SK-N-SH treated with all-trans-retinoic acid at 6 μM for 48 hours (cell line): ENCODE measurements at regions not wholly inside any gene's neighbourhood (a gene's known extent, or its start where the extent isn't known, plus 50 kb on each side); places are given as distances from the start of the nearest gene placed in this dataset.

Experiments used
- ATAC-seq: fragments of 200-7000 bp; cut with Tn5 transposase; 3 replicates; pipeline ENCODE4 v1.9.1; 2020; ENCODE audit warnings: mild to moderate bottlenecking, moderate library complexity
- ARNTL ChIP-seq: fragments of 450-650 bp; formaldehyde crosslinking; IDR thresholded peaks from 2 replicates; pipeline ENCODE4 v1.5.0; 2020; ENCODE audit warnings: low read depth, mild to moderate bottlenecking, moderate library complexity, borderline replicate concordance
- BACH2 ChIP-seq: fragments of 250-450 bp; sonication (Bioruptor Pico); IDR thresholded peaks from 2 replicates; pipeline ENCODE4 v1.9.0; 2021; ENCODE audit warnings: mild to moderate bottlenecking, borderline replicate concordance
- CREB5 ChIP-seq: fragments of 250-450 bp; sonication (Bioruptor Pico); IDR thresholded peaks from 2 replicates; pipeline ENCODE4 v1.5.1; 2020; ENCODE audit warnings: low read depth, mild to moderate bottlenecking, moderate library complexity
- CSDC2 ChIP-seq: fragments of 250-450 bp; sonication (Bioruptor Pico); IDR thresholded peaks from 2 replicates; pipeline ENCODE4 v1.5.0; 2020; ENCODE audit warnings: mild to moderate bottlenecking, moderate library complexity
- CSRNP3 ChIP-seq: fragments of 250-450 bp; sonication (Bioruptor Pico); IDR thresholded peaks from 2 replicates; pipeline ENCODE4 v1.5.1; 2021; ENCODE audit warnings: mild to moderate bottlenecking, moderate library complexity
- ESRRG ChIP-seq: fragments of 250-450 bp; sonication (Bioruptor Pico); IDR thresholded peaks from 2 replicates; pipeline ENCODE4 v1.6.1; 2021; ENCODE audit warnings: mild to moderate bottlenecking
- ISL1 ChIP-seq: fragments of 250-450 bp; sonication (Bioruptor Pico); IDR thresholded peaks from 2 replicates; pipeline ENCODE4 v2.1.2; 2022; ENCODE audit warnings: mild to moderate bottlenecking, moderate library complexity
- OSR1 ChIP-seq: fragments of 250-450 bp; sonication (Bioruptor Pico); IDR thresholded peaks from 2 replicates; pipeline ENCODE4 v1.8.0; 2022; ENCODE audit warnings: moderate library complexity, mild to moderate bottlenecking, inconsistent platforms
- PPARA ChIP-seq: fragments of 250-450 bp; sonication (Bioruptor Pico); IDR thresholded peaks from 2 replicates; pipeline ENCODE4 v1.5.0; 2020; ENCODE audit warnings: mild to moderate bottlenecking, borderline replicate concordance
- RARB ChIP-seq: fragments of 250-450 bp; sonication (Bioruptor Pico); IDR thresholded peaks from 2 replicates; pipeline ENCODE4 v1.8.0; 2021; ENCODE audit warnings: mild to moderate bottlenecking, moderate library complexity
- SNAI2 ChIP-seq: fragments of 250-450 bp; sonication (Bioruptor Pico); IDR thresholded peaks from 2 replicates; pipeline ENCODE4 v1.5.0; 2020; ENCODE audit warnings: mild to moderate bottlenecking, moderate library complexity
- TCF4 ChIP-seq: fragments of 250-450 bp; sonication (Bioruptor Pico); IDR thresholded peaks from 2 replicates; pipeline ENCODE4 v1.8.0; 2021; ENCODE audit warnings: mild to moderate bottlenecking, moderate library complexity, borderline replicate concordance
- TOX ChIP-seq: fragments of 250-450 bp; sonication (Bioruptor Pico); IDR thresholded peaks from 2 replicates; pipeline ENCODE4 v1.8.0; 2021; ENCODE audit warnings: mild to moderate bottlenecking, moderate library complexity, borderline replicate concordance
- TSHZ2 ChIP-seq: fragments of 250-450 bp; sonication (Bioruptor Pico); IDR thresholded peaks from 2 replicates; pipeline ENCODE4 v1.5.0; 2020; ENCODE audit warnings: mild to moderate bottlenecking, moderate library complexity
- ZC3H10 ChIP-seq: fragments of 250-450 bp; sonication (Bioruptor Pico); IDR thresholded peaks from 2 replicates; pipeline ENCODE4 v1.5.1; 2021; ENCODE audit warnings: mild to moderate bottlenecking, moderate library complexity
- ZFP3 ChIP-seq: fragments of 250-450 bp; sonication (Bioruptor Pico); IDR thresholded peaks from 2 replicates; pipeline ENCODE4 v1.5.0; 2020; ENCODE audit warnings: mild to moderate bottlenecking, moderate library complexity
- ZNF70 ChIP-seq: fragments of 450-650 bp; formaldehyde crosslinking; IDR thresholded peaks from 2 replicates; pipeline ENCODE4 v1.5.0; 2020; ENCODE audit warnings: mild to moderate bottlenecking, moderate library complexity
- ZNF8 ChIP-seq: fragments of 450-650 bp; formaldehyde crosslinking; IDR thresholded peaks from 2 replicates; pipeline ENCODE4 v1.5.0; 2020; ENCODE audit warnings: mild to moderate bottlenecking, moderate library complexity
- TF ChIP-seq, protein P1 (sequence below): fragments of 250-450 bp; sonication (Bioruptor Pico); IDR thresholded peaks from 2 replicates; pipeline ENCODE4 v1.8.0; 2021; ENCODE audit warnings: low read depth, mild to moderate bottlenecking, moderate library complexity, borderline replicate concordance

GRCh38 chr15:31262901-31263671 lies 63.5 kb upstream of the KLF13 start (continued):
- TF ChIP-seq CSRNP3 (CRISPR knock-in tag) (no peak), PPARA (CRISPR knock-in tag) (no peak), OSR1 (CRISPR knock-in tag) (no peak), ISL1 (CRISPR knock-in tag) (no peak), ARNTL (CRISPR knock-in tag) (no peak), CREB5 (CRISPR knock-in tag) (no peak), ESRRG (no peak)

DNA sequence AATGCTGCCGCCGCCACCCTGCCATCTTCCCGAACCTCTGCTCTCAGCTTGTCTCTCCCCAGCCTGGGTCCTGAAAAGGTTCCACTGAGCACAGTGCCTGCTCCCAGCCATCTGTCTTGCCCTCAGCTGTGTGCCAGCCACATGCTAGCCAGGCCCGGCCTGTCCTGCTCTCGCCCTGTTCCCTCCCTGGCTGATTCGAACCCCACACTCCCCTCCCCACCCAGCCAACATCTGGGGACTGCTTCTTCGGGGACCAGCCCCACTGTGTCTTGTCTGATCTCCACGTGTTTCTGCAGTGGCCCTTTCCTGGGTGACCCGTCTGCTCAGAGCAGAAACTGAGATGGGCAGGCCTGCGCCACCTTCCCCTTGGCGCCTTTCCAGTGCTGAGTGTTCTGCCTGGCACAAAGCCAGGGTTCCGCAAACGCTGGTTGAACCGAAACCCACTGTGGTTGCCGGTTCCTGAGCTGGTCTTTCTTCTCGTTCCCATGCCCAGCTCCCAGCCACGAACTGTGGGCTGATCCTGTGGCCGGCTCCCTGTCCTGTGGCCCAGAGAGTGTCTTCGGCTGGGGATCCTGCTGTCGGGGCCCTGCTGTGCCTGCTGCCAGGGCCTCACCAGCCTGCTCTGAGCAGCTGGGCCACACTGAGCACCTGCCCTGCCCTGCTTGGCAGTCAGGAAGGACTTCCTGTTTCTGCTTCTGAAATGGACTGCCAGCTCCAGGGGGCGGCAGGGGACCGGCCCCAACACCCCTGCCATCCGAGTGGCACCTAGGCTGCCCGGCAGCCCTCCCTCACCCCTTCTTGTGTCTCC lies 62.7 kb upstream of the KLF13 start:
- TF ChIP-seq TCF4 (CRISPR knock-in tag) = no peak
- no peak for TF ChIP-seq ESRRG
- TF ChIP-seq ZNF8 (CRISPR knock-in tag) = no peak
- TF ChIP-seq ZNF70 (CRISPR knock-in tag) = no peak
- no peak for TF ChIP-seq CSDC2 (CRISPR knock-in tag)
- no peak for TF ChIP-seq TOX
- no peak for TF ChIP-seq BACH2 (CRISPR knock-in tag)
- TF ChIP-seq OSR1 (CRISPR knock-in tag) = no peak
- no peak for TF ChIP-seq ZC3H10
- no peak for TF ChIP-seq RARB (CRISPR knock-in tag)
- peak; percentile 41; the same call in 2 of the 3 replicates for ATAC-seq

DNA sequence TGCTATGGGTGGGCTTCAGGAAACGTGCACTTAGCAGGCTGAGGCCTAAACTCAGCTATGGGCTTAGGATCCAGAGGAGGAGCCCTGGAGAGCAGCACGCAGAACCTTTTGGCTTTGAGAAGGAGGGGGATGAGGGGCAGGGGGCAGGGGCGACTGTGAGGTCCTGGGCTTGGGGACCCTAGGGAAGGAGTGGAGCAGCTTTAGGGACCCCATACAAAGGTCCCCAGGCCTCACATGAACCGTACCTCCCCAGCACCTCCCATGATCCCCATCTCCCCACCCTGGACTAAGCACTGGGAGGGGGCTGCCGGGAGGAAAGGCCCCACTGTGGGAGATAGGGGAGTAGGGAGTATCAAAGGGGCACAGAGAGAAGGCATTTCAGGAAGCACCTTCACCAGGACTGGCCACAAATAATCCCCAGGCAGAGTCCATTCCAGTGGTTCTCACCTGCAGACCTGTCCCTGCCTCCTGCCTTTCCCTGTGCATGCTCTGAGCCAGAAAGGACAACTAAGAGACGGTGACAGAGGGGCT lies 62.0 kb upstream of the KLF13 start:
- no peak for TF ChIP-seq OSR1 (CRISPR knock-in tag)
- no peak for TF ChIP-seq TCF4 (CRISPR knock-in tag)
- TF ChIP-seq ESRRG = no peak
- TF ChIP-seq ZFP3 (CRISPR knock-in tag) = no peak
- TF ChIP-seq PPARA (CRISPR knock-in tag) = no peak
- no peak for TF ChIP-seq ARNTL (CRISPR knock-in tag)
- TF ChIP-seq SNAI2 (CRISPR knock-in tag) = no peak
- no peak for TF ChIP-seq TOX
- TF ChIP-seq ISL1 (CRISPR knock-in tag) = no peak
- no peak for TF ChIP-seq TSHZ2
- TF ChIP-seq CSDC2 (CRISPR knock-in tag) = no peak
- TF ChIP-seq RARB (CRISPR knock-in tag) = no peak
- TF ChIP-seq CSRNP3 (CRISPR knock-in tag) = no peak
- TF ChIP-seq, protein P1, sequence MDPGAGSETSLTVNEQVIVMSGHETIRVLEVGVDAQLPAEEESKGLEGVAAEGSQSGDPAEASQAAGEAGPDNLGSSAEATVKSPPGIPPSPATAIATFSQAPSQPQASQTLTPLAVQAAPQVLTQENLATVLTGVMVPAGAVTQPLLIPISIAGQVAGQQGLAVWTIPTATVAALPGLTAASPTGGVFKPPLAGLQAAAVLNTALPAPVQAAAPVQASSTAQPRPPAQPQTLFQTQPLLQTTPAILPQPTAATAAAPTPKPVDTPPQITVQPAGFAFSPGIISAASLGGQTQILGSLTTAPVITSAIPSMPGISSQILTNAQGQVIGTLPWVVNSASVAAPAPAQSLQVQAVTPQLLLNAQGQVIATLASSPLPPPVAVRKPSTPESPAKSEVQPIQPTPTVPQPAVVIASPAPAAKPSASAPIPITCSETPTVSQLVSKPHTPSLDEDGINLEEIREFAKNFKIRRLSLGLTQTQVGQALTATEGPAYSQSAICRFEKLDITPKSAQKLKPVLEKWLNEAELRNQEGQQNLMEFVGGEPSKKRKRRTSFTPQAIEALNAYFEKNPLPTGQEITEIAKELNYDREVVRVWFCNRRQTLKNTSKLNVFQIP (CRISPR knock-in tag) = no peak
- TF ChIP-seq ZNF70 (CRISPR knock-in tag) = no peak
- no peak for ATAC-seq
